ENCODE measurements at regions not wholly inside any gene's neighbourhood (a gene's known extent, or its start where the extent isn't known, plus 50 kb on each side); places are given as distances from the start of the nearest gene placed in this dataset.

GRCh38 chr10:90652519-90652918 is 205.3 kb downstream of the HTR7 start:
- Histone ChIP-seq H3K9me3 (replicated peaks; ENCODE audit: insufficient read depth, low read length) (no peaks in the 10 kb centered on the region), H3K4me3 (ENCODE audit: low read length) (no peak overlapping the region), H3K9me2 (replicated peaks; ENCODE audit: insufficient read depth, low read length) (no peaks in the 10 kb centered on the region), H3K9ac (ENCODE audit: low read length) (no peak overlapping the region), H3F3A (ENCODE audit: insufficient read depth, low read length) (no peaks in the 10 kb centered on the region), H3K27ac (ENCODE audit: low read length) (no peak overlapping the region), H2AFZ (ENCODE audit: low read length) (no peak overlapping the region), H3K4me2 (ENCODE audit: low read depth, low read length) (no peak overlapping the region), H4K20me1 (ENCODE audit: insufficient read depth, low read length) (no peaks in the 10 kb centered on the region), H3K27me3 (replicated peaks; ENCODE audit: insufficient read depth, low read length) (no peaks in the 10 kb centered on the region), H3K79me2 (ENCODE audit: low read length) (no peaks in the 10 kb centered on the region), H3K4me1 (ENCODE audit: low read length) (no peaks in the 10 kb centered on the region), H3K36me3 (replicated peaks; ENCODE audit: insufficient read depth, low read length) (no peaks in the 10 kb centered on the region)
- TF ChIP-seq EZH2phosphoT487 (IDR thresholded peaks at IDR 0.05; ENCODE audit: low read length): no peak
- no peak for TF ChIP-seq EZH2 (optimal IDR thresholded peaks at IDR 0.05; ENCODE audit: low read depth, low read length)
- TF ChIP-seq CTCF (IDR thresholded peaks at IDR 0.05; ENCODE audit: low read length): peak; percentile 32; the same call in 1 of the 2 replicates
- no peak for DNase-seq

GRCh38 chr10:90658791-90659190 is 199.0 kb downstream of the HTR7 start:
- no peak overlapping the region for H3K27ac ChIP-seq (ENCODE audit: low read length)
- H3K79me2 ChIP-seq (ENCODE audit: low read length): no peaks in the 10 kb centered on the region
- H3F3A ChIP-seq (ENCODE audit: insufficient read depth, low read length): no peaks in the 10 kb centered on the region
- no peak overlapping the region for H2AFZ ChIP-seq (ENCODE audit: low read length)
- H3K27me3 ChIP-seq (replicated peaks; ENCODE audit: insufficient read depth, low read length): no peaks in the 10 kb centered on the region
- no peak overlapping the region for H3K9ac ChIP-seq (ENCODE audit: low read length)
- no peaks in the 10 kb centered on the region for H4K20me1 ChIP-seq (ENCODE audit: insufficient read depth, low read length)
- no peaks in the 10 kb centered on the region for H3K9me3 ChIP-seq (replicated peaks; ENCODE audit: insufficient read depth, low read length)
- TF ChIP-seq EZH2 (optimal IDR thresholded peaks at IDR 0.05; ENCODE audit: low read depth, low read length): no peak
- TF ChIP-seq EZH2phosphoT487 (IDR thresholded peaks at IDR 0.05; ENCODE audit: low read length): no peak
- no peak for TF ChIP-seq CTCF (IDR thresholded peaks at IDR 0.05; ENCODE audit: low read length)
- H3K4me1 ChIP-seq (ENCODE audit: low read length): no peaks in the 10 kb centered on the region
- H3K4me2 ChIP-seq (ENCODE audit: low read depth, low read length): no peak overlapping the region
- DNase-seq: no peak
- H3K9me2 ChIP-seq (replicated peaks; ENCODE audit: insufficient read depth, low read length): no peaks in the 10 kb centered on the region
- no peak overlapping the region for H3K4me3 ChIP-seq (ENCODE audit: low read length)
- no peaks in the 10 kb centered on the region for H3K36me3 ChIP-seq (replicated peaks; ENCODE audit: insufficient read depth, low read length)

GRCh38 chr10:90665905-90666662 is 191.8 kb downstream of the HTR7 start:
- no peaks in the 10 kb centered on the region for H3K4me1 ChIP-seq (ENCODE audit: low read length)
- no peaks in the 10 kb centered on the region for H3K9me3 ChIP-seq (replicated peaks; ENCODE audit: insufficient read depth, low read length)
- no peaks in the 10 kb centered on the region for H3K36me3 ChIP-seq (replicated peaks; ENCODE audit: insufficient read depth, low read length)
- H4K20me1 ChIP-seq (ENCODE audit: insufficient read depth, low read length): no peaks in the 10 kb centered on the region
- no peak overlapping the region for H2AFZ ChIP-seq (ENCODE audit: low read length)
- H3K4me3 ChIP-seq (ENCODE audit: low read length): no peak overlapping the region
- H3K4me2 ChIP-seq (ENCODE audit: low read depth, low read length): no peak overlapping the region
- TF ChIP-seq EZH2 (optimal IDR thresholded peaks at IDR 0.05; ENCODE audit: low read depth, low read length) (no peak), CTCF (IDR thresholded peaks at IDR 0.05; ENCODE audit: low read length) (no peak), EZH2phosphoT487 (IDR thresholded peaks at IDR 0.05; ENCODE audit: low read length) (no peak)
- H3K79me2 ChIP-seq (ENCODE audit: low read length): no peaks in the 10 kb centered on the region
- H3K27ac ChIP-seq (ENCODE audit: low read length): no peak overlapping the region
- H3K9me2 ChIP-seq (replicated peaks; ENCODE audit: insufficient read depth, low read length): no peaks in the 10 kb centered on the region
- H3K27me3 ChIP-seq (replicated peaks; ENCODE audit: insufficient read depth, low read length): no peaks in the 10 kb centered on the region
- DNase-seq: no peak
- no peaks in the 10 kb centered on the region for H3F3A ChIP-seq (ENCODE audit: insufficient read depth, low read length)
- no peak overlapping the region for H3K9ac ChIP-seq (ENCODE audit: low read length)

Data from MM.1S (cell line).